T-helper 2 cell (primary cell): ENCODE measurements at regions not wholly inside any gene's neighbourhood (a gene's known extent, or its start where the extent isn't known, plus 50 kb on each side); places are given as distances from the start of the nearest gene placed in this dataset.
"Not testable (repeated sequence)": the region's sequence is repeated elsewhere in the genome, so short reads cannot be mapped to it uniquely, and the experiment has no call there.

Experiments
- DNase-seq, 5 experiments: peaks; one replicate each; pipeline versions ENCODE4 v3.0.0 to v3.0.0-alpha.2; 2012 to 2022

DNA sequence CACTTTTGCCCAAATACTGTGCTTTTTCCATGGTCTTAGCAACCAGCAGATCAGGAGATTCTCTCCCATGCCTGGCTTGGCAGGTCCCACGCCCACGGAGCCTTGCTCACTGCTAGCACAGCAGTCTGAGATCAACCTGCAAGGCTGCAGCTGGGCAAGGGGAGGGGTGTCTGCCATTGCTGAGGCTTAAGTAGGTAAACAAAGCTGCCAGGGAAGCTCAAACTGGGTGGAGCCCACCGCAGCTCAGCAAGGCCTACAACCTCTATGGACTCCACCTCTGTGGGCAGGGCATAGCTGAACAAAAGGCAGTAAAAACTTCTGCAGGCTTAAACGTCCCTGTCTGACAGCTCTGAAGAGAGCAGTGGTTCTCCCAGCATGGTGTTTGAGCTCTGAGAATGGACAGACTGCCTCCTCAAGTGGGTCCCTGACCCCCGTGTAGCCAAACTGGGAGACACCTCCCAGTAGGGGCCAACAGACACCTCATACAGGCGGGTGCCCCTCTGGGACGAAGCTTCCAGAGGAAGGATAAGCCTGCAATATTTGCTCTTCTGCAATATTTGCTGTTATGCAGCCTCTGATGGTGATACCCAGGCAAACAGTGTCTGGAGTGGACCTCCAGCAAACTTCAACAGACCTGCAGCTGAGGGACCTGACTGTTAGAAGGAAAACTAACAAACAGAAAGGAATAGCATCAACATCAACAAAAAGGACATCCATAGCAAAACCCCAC lies 132.8 kb upstream of the STARD13 start:
- DNase-seq, result not testable (repeated sequence)

DNA sequence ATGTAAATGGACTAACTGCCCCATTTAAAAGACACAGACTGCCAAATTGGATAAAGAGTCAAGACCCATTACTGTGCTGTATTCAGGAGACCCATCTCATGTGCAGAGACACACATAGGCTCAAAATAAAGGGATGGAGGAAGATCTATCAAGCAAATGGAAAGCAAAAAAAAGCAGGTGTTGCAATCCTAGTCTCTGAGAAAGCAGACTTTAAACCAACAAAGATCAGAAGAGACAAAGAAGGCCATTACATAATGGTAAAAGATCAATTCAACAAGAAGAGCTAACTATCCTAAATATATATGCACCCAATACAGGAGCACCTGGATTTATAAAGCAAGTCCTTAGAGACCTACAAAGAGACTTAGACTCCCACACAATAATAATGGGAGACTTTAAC lies 134.6 kb upstream of the STARD13 start:
- DNase-seq, result not testable (repeated sequence)

DNA sequence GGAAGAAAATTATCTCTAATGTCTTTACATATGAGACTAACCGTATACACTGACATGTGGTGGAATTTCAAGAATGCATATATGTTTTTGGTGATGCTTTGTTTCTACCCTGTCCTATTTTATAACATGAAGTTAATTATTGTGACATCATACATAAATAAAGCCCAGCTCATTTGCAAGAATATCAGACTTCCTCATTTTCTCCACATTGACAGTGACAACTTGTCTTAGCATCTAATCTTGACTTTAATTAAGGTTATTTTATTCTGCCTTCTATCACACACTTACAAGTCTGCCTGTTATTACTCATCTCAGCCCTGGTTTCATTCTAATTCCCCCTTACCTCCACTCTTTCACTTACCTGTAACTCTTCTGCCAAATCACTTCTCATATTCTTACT lies 140.6 kb upstream of the STARD13 start:
- no peak for DNase-seq

DNA sequence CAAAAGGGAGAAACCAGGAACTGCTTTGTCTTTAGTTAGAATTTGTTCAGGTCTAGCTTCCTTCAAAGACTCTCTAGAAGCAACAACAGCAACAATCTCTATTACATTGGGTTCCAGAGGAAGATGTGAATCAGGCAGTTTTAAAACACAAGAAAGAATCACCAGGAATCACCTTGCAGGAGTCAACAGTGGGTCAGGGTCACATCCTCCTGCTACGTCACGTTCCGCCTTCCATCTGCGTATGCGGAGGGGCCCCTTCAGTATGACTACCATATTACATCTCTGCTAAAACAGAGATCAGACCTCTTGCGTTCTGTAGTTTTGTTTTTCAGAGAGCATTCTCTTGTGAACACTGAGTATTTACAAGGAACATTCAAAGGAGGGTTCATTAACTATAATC lies 147.8 kb upstream of the STARD13 start:
- no peak for DNase-seq

DNA sequence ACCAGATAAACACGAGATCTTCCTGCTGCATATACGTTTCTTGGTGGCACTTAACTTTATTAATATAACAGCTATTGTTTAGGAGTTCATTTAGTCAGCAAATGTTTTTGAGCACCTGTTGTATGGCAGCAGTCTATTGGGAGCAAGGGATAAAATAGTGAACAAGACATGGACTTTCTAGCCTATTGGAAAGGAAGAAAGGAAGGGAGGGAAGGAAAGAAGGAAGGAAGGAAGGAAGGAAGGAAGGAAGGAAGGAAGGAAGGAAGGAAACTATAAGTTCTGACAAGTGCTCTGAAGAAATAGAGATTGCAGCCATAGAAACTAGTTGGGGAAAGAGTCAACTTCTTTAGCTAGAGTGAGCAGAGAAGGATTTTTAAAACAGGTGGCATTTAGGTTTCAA lies 149.1 kb upstream of the STARD13 start:
- DNase-seq, result no peak

DNA sequence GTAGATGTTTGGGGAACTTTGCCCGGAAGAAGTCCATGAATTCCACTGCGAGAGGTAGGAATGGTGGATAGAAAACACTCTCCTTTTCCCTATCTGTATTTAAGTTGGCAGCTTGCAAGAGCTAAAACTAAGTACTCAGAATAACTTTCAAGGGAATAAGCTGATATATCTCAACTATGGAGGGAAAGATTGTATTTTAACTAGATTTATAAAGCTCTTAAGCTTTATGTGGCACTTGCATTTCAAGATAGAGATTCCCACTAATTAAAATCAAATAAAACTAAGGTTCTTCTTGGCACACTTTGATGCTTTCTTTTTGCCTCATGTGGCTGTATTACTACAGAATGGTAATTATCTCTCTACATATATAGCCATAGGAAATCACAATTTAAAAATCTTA lies 149.7 kb upstream of the STARD13 start:
- DNase-seq, result no peak

DNA sequence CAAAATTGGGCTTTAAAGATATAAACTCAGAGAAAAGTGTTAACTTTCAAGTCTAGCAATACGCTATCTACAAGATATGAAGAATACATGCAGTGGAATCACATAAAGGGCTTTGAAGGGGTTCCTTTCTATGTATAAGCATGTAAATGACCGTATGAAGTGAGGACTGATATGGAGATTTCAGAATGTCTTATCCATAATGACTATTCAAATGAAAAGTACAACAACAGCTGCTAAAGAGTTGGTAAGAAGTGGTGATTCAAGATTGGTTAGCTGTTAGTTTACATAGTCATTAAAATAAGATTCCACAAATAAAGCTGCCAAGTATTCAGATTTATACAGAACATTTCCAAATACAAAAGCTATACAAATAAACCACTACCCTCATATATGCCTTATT lies 153.4 kb upstream of the STARD13 start:
- no peak for DNase-seq

DNA sequence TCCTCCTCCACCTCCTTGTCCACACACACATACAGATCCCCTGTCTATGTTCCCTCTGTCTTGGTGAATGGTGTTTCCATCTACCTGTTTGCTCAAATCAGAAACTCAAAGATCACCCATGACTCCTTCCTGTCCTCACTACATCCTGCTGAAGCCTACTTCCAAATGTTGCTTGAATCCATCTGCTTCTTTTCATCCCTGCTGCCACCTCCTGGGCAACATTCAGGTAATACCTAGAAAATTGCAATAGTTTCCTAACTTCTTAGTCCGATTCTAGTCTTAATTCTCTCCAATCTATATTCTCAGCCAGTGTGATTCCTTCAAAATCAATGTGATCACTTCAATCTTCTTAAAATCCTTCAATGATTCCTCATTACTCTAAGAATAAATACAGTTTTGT lies 155.5 kb upstream of the STARD13 start:
- peak in 1 of 5 experiments; percentile 5 for DNase-seq

DNA sequence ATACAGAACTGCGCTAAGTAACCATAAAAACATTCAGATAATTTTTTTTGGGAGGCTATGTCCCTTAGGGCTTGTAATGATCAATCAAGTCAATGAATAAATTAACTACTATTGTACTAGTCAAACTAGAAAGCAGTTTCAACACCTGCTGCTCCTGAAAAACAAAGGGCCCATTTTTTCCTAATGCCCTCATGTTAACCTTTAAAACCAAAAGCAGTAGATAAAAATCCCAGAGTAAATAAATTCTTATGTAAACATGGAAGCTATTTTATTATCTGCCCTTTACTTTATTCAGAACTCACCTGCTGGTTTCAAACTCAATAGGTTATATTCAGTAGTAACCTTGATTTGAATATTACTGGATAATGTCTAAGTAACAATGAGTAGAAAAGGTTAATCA lies 159.5 kb upstream of the STARD13 start:
- DNase-seq, result no peak

DNA sequence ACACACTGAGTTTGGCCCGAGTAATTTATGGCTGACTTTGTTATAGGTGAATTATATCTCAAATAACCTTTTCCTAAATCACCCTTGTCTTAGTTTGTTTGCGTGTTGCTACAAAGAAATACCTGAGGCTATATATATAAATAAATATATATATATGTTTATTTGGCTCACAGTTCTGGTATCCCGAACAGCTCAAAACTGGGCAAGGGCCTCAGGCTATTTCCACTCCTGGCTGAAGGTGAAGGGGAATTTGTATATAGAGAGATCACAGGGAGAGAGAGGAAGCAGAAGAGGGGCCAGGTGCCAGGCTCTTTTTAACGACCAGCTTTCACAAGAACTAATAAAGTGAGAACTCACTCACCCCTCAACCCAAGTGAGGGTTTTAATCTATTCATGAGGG lies 159.9 kb upstream of the STARD13 start:
- no peak for DNase-seq

DNA sequence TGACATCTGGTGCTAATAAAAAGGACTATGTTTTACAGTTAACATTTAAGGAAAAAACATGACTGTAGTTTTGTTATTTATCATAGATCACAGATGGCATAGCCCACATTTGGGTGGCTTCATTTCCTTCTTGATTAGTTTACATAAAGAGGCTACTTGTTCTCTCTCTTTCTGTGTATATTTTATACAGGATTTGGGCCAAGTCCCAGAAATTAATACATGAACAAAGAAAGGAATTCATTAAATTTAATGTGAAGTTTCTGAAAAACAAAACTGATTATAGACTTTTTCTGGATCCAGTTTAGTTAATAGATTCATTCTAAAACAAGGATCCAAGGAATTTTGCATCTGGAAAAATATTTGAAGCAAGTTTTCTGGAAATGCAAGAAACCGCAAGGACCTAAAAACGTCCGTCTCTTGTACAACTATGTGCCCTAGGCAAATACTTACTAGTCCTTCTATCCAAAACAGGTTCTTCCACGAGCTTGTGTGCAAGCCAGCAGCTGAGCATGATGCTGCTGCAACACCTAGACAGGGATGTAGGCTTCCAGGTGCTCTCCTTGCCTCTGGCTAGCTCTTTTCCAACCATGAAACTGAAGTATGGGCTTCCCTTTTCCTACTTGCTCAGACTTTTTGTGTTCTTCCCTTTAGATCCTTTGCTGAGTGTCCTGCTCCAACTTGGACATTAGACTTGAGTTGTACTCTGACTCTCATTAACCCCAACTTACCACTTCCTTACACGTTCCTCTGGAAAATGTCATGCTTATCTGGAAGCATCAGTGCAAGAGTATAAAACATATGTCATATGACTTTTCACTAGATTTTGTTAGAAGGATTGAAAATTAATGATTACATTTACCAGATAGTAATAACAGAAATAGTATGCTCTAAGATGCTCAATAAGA lies 161.5 kb upstream of the STARD13 start:
- no peak for DNase-seq

DNA sequence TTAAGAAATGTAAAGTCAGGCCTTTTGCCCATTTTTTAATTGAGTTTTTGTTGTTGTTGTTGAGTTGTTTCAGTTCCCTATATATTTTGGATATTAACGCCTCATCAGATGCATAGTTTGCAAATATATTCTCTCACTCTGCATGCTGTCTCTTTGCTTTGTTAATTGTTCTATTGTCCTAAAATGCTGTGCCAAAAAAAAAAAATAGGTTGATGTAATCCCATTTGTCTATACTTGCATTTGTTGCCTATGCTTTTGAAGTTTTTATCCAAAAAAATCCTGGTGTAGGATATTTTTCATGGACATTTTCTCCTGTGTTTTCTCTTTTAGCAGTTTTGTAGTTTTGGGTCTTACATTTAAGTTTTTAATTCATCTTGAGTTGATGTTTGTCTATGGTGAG lies 163.3 kb upstream of the STARD13 start:
- no peak for DNase-seq

DNA sequence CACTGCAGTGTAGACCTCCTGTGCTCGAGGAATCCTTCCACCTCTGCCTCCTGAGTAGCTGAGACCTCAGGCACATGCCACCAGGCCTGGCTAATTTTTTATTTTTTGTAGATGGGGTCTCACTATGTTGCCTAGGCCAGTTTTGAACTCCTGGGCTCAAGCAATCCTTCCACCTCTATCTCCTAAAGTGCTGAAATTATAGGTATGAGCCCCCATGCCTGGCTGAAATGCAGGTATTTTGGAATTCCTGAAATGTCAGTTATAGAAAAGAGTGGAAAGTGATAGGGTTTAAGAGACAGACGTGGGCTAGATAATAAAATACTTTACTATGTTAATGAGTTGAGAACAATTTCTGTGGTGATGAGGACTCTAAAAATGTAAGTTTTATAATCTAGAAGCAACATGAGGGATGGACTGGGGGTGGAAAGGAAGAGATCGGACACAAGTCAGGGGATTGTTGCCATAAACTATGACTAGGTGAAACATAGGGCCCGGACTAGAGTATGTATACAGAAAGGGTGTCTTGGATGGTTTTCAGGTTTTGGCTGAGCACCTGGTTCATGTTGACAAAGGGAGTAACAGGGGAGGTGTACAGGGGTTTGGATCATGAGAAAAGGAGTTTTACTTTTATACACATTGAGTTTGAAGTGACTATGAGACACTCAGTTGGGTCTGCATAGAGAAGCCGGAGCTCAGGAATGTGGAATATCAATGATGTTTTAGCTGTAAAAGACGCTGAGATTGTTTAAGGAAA lies 165.6 kb upstream of the STARD13 start:
- no peak for DNase-seq

DNA sequence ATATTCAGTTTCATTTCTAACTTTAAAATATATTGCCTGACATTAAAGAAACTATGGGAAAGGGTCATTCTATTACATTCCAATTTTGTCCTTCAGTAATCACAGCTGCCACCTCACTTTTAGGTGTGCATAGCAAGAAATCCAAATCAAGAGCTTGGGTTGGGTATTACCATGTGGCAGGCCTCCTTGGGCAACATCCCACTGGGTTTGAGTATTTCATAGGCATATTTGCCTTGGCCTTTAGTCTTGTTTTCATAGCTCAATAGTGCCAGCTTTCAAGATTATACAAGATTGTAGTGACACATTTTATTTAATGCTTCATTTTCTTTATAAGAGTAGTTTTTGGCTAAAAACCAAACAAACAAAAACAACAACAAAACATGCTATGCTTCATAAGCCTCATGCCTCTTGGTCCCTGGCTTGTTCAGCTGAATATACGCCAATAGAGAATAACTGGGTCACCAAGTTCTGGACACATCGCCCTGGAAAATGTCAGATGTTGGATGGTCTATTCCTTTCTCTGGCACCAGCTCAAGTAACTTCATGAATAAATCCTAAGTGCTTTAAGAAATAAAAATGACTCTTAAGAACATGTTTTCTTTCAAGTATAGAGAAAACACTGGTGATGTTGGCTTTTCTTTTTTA lies 167.4 kb upstream of the STARD13 start:
- no peak for DNase-seq

DNA sequence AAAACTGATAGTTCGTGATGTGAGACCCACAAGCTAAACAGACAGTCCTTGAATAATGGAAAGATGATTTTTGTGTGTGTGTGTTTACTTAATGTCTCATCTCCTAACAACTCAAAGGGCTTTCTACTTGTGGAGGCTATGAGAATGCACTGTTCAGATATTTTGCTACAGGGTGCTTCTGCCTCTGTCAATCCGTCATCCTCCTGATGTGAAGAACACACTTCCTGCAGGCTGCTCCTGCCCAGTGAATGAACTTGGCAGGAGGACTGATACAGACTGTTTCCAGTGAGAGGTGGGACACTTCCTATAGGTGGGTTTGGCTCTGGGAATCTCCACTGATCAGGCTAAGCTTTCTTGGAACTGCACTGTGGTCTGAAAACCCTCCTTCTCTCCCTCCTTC lies 168.4 kb upstream of the STARD13 start:
- no peak for DNase-seq

DNA sequence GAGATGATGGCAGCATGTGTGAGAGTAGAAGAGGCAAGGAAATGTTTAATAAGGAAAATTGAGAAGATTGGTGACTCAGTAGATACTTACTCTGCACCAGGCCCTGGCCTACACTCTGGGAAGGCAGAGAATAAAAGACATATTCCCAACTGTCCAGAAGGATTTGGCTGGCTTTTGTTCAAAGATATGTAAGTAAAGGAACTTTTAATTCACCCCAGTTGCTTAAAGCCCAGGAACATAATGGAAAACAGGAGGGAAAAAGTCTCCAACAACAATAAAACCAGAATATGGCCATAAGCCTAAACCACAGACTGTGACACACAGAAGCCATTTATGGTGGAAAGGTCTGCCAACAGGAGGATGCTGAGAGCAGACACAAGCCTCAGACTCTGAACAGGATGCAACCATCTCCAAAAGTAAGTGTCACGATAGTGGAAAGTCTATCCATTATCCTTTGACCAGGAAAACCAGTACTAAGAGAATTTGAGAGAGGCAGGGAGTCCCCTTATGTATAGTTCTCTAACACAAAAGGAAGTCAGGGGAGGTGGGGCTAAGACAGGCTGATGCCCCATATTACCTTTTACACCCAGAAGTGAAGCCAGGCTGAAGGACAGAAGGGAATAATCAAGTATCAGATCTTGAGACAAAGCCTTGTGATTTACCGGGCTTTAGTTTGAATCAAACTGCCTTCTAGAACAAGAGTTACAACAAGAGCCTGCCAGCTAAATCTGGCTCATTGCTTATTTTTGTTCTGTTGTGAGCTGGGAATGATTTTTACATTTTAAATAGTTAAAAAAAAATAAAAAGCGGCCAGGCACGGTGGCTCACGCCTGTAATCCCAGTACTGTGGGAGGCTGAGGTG lies 169.5 kb upstream of the STARD13 start:
- no peak for DNase-seq

DNA sequence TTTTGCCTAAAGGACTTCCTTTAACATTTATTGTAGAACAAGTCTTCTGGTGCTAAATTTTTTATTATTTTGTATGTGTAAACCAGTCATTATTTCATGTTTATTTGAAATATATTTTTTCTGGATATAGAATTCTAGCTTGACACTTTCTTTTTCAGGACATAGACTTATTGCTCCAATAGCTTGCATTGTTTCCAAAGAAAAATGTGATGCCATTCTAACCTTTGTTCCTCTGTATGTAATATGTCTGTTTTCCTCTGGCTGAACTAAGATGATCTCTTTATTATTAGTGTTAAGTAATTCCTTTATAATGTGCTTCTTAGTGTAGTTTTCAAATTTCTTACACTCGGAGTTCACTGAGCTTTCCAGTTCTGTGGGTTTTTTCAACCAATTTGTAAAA lies 174.1 kb upstream of the STARD13 start:
- DNase-seq, result no peak

DNA sequence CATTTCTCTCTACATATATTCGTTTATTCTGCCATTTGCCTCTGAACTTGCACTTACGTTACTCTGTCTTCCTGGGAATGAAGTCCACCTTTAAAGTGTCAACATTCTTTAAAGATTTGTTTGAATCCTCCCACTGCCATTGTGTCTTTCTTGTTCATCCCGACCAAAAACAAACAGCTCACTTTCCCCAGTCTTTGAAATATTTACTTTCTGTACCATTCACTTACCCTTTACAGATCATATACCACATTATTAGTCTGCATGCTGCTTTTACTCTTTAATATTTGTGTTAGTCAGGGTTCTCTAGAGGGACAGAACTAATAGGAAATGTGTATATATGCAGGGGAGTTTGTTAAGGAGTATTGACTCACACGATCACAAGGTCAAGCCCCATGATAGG lies 176.6 kb upstream of the STARD13 start:
- no peak for DNase-seq

DNA sequence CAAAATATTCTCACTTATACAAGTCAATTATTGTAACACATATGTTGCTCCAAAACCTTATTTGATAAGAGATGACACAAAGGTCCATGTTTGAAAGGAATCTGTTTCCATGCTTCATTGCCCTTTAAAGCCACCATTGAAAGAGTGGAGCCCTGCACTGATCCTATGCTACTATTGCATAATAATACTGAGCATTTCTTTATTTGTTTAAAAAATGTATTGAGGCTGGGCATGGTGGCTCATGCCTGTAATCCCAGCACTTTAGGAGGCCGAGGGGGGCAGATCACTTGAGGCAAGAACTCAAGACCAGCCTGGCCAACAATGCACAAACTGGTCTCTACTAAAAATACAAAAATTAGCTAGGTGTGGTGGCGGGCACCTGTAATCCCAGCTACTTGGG lies 178.8 kb upstream of the STARD13 start:
- no peak for DNase-seq

DNA sequence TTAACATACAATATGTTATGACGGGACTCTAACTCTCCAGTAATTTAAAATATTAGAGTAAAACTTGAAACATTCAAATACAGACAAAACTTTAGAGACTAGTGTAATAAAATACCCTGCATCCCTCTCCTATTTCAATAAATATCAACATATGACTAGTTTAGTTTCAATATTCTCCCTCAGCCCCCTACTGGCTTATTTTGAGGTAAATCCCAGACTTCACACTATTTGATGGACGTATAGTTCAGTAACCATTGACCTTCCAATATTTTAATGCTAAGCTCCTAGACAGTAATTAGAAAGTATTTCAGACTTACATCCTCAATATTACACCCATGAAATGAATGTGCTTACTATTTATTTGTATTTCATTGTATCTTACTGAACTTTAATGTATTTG lies 180.7 kb upstream of the STARD13 start:
- DNase-seq, result no peak

DNA sequence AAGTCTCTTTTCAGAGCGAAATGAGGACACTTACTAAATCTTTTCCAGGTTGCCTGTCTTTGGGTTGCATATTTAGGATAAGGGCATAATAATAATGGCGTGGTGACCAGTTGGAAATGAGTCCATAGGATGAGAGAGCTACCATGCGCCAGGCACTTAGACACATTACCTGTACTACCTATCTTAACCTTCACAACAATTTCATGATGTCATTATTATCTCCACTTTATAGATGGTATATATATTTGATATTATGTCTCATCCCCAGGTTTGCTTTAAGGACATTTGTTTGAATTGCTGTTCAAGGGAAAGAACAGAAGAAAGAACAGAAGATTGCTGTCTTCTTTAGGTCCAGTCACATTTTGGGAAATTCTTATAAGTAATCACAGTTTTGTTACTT lies 182.0 kb upstream of the STARD13 start:
- no peak for DNase-seq

DNA sequence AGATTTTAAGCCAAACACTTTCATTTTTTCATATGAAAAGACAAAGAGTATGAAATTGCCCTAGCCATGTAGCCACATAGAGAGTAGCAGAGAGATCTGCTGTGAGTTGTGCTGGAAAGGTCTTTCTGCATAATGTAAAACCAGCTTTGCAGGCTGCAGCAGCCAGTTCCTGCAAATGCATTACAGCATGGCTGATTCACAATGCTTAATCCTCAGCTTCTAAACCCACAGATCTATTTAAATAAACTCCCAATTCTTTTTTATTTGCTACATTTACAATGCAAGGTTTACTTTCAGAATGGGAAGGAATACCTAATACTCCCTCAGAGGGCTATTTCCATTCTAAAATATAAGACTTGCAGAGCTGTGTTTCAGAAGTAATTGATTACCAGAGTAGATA lies 185.6 kb upstream of the STARD13 start:
- no peak for DNase-seq
